ENCODE measurements at regions not wholly inside any gene's neighbourhood (a gene's known extent, or its start where the extent isn't known, plus 50 kb on each side); places are given as distances from the start of the nearest gene placed in this dataset.

- TF ChIP-seq CTCF (IDR thresholded peaks at IDR 0.05) (no peak), ZFX (IDR thresholded peaks at IDR 0.05; ENCODE audit: borderline replicate concordance) (no peak)
- H3K27ac ChIP-seq = no peak overlapping the region
These were observed 257.1 kb upstream of the KIAA1217 start for GRCh38 chr10:23951841-23952240.

- no peak overlapping the region for H3K27ac ChIP-seq
- TF ChIP-seq ZFX (IDR thresholded peaks at IDR 0.05; ENCODE audit: borderline replicate concordance) = no peak
- TF ChIP-seq CTCF (IDR thresholded peaks at IDR 0.05) = no peak
These were observed 253.3 kb upstream of the KIAA1217 start for GRCh38 chr10:23955456-23956225.

GRCh38 chr10:23965123-23965522 lies 243.8 kb upstream of the KIAA1217 start:
- no peak overlapping the region for H3K27ac ChIP-seq
- no peak for TF ChIP-seq CTCF (IDR thresholded peaks at IDR 0.05)
- TF ChIP-seq ZFX (IDR thresholded peaks at IDR 0.05; ENCODE audit: borderline replicate concordance) = no peak

- TF ChIP-seq CTCF (IDR thresholded peaks at IDR 0.05) (no peak), ZFX (IDR thresholded peaks at IDR 0.05; ENCODE audit: borderline replicate concordance) (no peak)
- no peak overlapping the region for H3K27ac ChIP-seq
These were observed 243.1 kb upstream of the KIAA1217 start for GRCh38 chr10:23965880-23966279.

GRCh38 chr10:23966504-23967051 lies 242.4 kb upstream of the KIAA1217 start:
- H3K27ac ChIP-seq = no peak overlapping the region
- TF ChIP-seq CTCF (IDR thresholded peaks at IDR 0.05) (no peak), ZFX (IDR thresholded peaks at IDR 0.05; ENCODE audit: borderline replicate concordance) (no peak)

- H3K27ac ChIP-seq = no peak overlapping the region
- no peak for TF ChIP-seq CTCF (IDR thresholded peaks at IDR 0.05)
- no peak for TF ChIP-seq ZFX (IDR thresholded peaks at IDR 0.05; ENCODE audit: borderline replicate concordance)
These were observed 240.6 kb upstream of the KIAA1217 start for GRCh38 chr10:23968301-23968700.

GRCh38 chr10:23974746-23975272 lies 234.1 kb upstream of the KIAA1217 start:
- no peak overlapping the region for H3K27ac ChIP-seq
- TF ChIP-seq CTCF (IDR thresholded peaks at IDR 0.05) (no peak), ZFX (IDR thresholded peaks at IDR 0.05; ENCODE audit: borderline replicate concordance) (no peak)

All from 22Rv1 (cell line).